Germinal center (tissue), 1 donor: ENCODE measurements at regions not wholly inside any gene's neighbourhood (a gene's known extent, or its start where the extent isn't known, plus 50 kb on each side); places are given as distances from the start of the nearest gene placed in this dataset.

Source experiments
- DNase-seq: peaks from one replicate; pipeline ENCODE4 v3.0.0; 2012; ENCODE audit warnings: mixed read lengths, low spot score

- no peak for DNase-seq
These were observed 581.7 kb downstream of the MRPL39 start for GRCh38 chr21:25025596-25025995.

DNA sequence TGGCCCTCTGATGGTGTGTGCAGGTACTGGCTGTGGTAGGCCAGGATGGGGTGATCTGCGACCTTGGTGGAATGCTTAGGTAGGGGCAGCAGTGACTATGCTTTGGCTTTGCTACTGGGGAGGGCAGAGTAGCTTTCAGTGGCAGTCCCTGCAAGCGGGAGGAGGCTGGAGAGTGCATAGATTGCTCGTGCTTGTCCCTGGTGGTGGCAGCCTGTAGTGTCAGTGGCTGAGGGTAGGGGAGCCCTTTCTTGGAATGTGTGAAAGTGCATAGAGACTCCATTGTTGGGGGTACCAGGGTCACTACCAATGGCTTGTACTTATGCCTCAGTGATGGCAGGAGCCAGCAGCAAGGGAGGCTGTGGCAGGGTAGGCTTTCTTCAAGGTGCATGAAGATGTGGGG lies 582.6 kb downstream of the MRPL39 start:
- no peak for DNase-seq

DNA sequence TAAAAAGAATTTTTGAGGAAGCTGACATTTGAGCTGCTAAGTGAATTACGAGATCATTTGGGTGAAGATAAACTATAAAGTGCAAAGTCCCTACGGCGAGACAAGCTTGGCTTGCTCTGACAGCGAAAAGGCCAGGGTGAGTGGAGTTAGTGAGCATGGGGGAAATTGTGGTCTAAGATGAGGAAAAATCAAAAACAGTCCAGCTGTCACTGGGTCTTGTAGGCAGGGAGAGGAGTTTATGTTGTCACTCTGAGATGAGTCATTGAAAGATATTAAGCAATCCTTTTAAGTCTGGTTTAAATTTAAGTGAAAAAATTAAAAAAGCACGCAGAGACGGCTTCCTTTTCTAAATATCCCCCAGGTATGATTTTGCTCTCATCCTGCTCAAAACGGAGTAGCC lies 601.9 kb downstream of the MRPL39 start:
- DNase-seq, result no peak

DNA sequence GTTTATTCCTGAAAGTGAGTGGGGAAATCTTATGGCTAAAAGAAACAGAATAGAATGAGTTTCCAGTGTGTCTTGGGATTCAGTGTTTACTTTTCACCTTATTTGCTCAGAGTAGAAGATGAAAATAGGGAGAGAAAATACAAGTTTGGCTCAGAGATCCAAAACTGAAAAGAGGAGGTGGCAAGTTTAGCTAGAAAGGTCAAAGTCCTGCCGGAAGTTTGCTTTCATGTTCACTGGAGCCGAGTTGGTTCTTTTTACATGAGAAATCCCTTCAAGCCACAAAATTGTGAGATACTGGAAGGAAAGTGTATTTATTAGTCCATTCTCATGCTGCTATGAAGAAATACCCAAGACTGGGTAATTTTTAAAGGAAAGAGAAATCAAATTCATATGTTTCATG lies 604.6 kb downstream of the MRPL39 start:
- no peak for DNase-seq

DNA sequence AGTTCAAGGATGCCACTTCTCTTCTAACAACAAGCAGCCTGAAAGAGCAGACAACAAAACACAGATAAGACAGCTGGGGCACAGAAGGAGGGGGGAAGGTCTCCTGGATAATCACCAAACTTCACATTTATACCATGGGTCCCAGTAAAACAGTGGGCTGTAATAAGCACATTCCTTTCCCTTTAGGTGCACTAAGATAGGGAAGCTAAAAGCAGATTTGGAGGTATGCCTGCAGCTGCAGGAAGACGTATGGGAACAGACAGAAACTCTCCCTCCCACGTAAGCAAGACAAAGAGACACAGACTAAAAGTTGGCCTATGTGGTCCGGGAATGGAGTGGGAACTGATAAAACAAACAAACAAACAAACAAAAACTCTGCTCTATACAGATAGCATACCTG lies 612.1 kb downstream of the MRPL39 start:
- DNase-seq, result no peak

DNA sequence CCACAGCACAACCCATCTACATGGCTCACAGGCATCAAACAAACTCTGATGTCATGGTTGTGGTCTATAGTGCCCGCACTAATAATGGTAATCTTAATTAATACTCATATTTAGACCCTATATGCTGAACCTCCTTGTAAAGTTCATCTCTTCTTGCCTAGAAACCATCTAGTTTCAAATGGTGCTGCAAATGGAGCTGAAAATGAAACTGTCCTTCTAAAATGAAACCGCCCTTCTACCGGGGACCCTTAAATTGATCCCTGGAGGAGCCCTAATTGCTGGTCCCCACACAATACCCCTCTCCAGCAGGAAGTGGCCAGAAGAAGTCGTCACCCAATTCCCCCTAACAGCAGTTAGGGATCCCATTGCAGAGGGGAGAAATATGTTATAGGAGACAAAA lies 612.6 kb downstream of the MRPL39 start:
- DNase-seq, result no peak

- no peak for DNase-seq
These were observed 617.8 kb downstream of the MRPL39 start for GRCh38 chr21:24989516-24989915.

DNA sequence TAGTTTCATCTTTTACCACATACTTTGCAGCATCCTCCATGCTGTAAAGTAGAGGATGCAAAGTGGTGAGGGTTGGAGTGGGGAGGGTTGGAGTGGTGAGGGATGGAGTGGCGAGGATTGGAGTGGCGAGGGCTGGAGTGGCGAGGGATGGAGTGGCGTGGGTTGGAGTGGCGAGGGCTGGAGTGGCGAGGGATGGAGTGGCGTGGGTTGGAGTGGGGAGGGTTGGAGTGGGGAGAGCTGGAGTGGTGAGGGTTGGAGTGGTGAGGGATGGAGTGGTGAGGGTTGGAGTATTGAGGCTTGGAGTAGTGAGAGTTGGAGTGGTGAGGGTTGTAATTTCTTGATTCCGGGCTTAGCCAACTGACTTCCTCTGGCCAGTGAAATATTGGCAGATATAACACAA lies 618.3 kb downstream of the MRPL39 start:
- DNase-seq, result no peak

DNA sequence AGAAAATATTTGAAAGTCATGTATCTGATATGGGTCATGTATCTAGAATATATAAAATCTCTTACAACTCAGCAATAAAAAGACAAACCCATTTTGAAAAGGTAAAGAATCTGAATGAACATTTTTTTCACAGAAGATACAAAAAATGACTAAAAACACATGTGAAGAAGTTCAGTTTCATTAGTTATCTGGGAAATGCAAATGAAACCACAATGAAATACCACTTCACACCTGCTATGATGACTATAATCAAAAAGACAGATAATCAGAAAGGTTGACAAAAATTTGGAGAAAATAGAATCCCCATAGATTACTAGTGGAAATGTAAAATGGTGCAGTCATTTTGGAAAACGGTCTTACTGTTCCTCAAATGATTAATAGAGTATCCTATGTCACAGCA lies 631.0 kb downstream of the MRPL39 start:
- no peak for DNase-seq

GRCh38 chr21:24969068-24969467 lies 638.2 kb downstream of the MRPL39 start:
- no peak for DNase-seq

DNA sequence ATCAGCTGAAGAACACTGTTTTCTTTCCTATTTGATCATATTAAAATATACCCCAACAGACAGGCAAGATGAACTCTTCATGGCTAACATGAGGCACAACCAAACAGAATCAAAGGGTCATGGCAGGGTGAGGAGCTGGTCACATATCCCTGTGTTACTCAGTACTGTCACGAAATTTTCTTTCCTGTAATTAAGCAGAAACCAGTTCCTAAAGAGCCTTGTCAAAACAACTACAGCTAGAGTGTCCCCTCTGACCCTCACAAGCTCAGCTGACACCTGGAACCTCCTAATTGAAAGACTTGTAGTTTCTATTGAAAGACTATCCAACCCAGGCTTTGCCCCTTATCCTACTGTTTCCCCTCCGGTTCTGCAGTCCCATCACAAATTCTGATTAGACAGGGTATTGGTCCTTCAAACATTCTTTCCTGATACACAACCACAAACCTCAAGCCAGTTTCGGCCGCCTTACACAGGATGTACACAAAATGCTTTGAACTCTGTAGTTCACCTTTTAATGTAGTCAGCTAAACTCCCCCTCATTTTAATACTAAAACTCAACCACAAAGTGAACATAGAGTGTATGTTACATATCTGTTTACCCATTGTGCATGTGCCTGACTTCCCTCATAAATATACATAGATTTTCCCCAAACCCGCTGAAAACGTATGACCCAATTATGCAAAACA lies 651.9 kb downstream of the MRPL39 start:
- no peak for DNase-seq

DNA sequence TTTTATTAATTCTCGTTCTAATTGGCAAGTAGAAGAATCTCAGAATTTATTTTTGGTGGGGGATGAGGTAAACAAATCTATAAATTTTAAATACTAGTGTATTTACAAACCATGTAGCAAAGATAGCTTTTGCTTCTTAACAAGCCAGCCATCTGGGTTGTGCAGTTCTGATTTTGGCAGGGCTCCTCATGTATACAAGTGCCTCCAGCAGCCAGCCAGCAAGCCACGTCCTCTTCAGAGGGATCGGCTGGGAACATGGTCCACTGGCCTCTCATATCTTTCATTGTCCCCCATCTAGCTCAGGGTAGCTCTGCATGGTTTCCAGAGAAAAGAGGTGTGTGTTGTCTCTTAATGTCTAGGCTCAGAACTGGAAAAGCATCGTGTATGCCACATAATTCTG lies 659.1 kb downstream of the MRPL39 start:
- no peak for DNase-seq

GRCh38 chr21:24945910-24946309 lies 661.4 kb downstream of the MRPL39 start:
- no peak for DNase-seq

- no peak for DNase-seq
These were observed 665.7 kb downstream of the MRPL39 start for GRCh38 chr21:24941316-24942185.

- no peak for DNase-seq
These were observed 668.0 kb downstream of the MRPL39 start for GRCh38 chr21:24939291-24939690.

DNA sequence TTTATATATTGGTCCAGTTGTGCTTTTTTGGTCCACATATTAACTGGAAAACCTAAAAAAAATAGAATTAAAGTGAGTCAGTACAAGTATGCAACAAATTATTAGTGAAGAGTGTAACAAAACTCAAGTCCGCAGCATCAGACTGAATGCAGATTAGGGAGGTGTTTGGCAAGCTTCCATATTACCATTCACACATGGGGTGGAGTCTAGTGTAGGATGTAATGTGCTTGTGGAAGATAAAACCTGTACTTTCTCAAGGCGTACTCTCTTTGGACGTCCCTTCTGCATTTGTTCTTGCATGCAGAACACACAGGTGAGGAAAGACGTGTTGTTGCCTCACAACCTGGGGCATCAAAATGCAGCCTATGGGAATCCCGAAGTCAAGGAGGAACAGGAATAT lies 668.7 kb downstream of the MRPL39 start:
- no peak for DNase-seq

- DNase-seq, result no peak
These were observed 671.3 kb downstream of the MRPL39 start for GRCh38 chr21:24935991-24936390.

DNA sequence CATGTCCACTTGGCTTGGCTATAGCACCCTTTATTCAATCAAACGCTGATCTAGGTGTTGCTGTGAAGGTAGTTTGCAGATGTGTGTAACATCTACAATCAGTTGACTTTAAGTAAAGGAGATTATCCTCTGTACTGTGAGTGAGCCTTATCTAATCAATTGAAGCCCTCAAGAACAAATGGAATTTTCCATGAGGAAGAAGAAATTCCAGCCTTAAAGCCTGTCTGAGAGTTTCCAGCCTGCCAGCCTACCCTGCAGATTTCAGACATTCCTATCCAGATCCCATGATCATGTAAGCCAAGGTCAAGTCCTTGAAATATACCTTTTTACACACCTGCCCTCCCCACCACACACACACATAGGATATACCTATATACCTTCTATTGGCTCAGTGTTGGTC lies 696.7 kb downstream of the MRPL39 start:
- DNase-seq, result no peak

GRCh38 chr21:24903994-24904635 lies 703.2 kb downstream of the MRPL39 start:
- DNase-seq, result no peak

GRCh38 chr21:24899138-24899537 lies 708.1 kb downstream of the MRPL39 start:
- DNase-seq, result no peak

DNA sequence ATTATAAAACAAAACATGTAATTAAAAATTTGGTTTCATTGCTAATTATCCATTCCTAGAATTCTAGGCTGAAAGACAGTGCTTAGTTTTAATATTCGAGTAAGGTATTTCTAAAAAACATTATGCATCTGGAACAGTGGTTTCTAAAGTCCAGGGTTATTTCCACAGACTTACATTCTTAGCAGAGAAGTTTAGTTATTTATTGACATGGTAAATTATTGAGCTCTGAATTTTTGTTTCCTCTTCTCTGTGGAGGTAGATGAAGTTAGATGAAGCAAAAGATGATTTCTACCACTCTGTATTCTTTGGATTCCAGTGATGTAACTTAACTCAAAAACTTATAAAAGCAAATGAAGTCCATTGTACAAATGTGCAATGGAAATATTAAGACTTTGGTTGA lies 709.4 kb downstream of the MRPL39 start:
- no peak for DNase-seq

GRCh38 chr21:24896735-24897124 lies 710.6 kb downstream of the MRPL39 start:
- DNase-seq, result no peak
